Fibroblast of lung (primary cell): ENCODE measurements at regions not wholly inside any gene's neighbourhood (a gene's known extent, or its start where the extent isn't known, plus 50 kb on each side); places are given as distances from the start of the nearest gene placed in this dataset.

Experiments used
- DNase-seq, 2 donors: peaks; one replicate each; pipeline versions ENCODE4 v3.0.0 to v3.0.0-alpha.2; 2010; ENCODE audit warnings: low read depth in 2 of 2
- H2AFZ ChIP-seq: 2 replicates; pipeline ENCODE4 v1.5.1; 2012; ENCODE audit warnings: low read length, control low read depth, inconsistent platforms
- H3K27ac ChIP-seq: 2 replicates; pipeline ENCODE4 v1.5.1; 2011; ENCODE audit warnings: low read length, control low read depth; ENCODE audit not compliant: insufficient read depth
- H3K27me3 ChIP-seq: 2 replicates; pipeline ENCODE4 v1.5.1; 2011; ENCODE audit warnings: mild to moderate bottlenecking, low read length; ENCODE audit not compliant: control insufficient read depth, insufficient read depth
- H3K36me3 ChIP-seq: 2 replicates; pipeline ENCODE4 v1.5.1; 2011; ENCODE audit warnings: low read length; ENCODE audit not compliant: control insufficient read depth, insufficient read depth
- H3K4me1 ChIP-seq: 2 replicates; pipeline ENCODE4 v1.5.1; 2011; ENCODE audit warnings: low read length; ENCODE audit not compliant: control insufficient read depth, insufficient read depth; ENCODE audit errors: extremely low read depth
- H3K4me2 ChIP-seq: 2 replicates; pipeline ENCODE4 v1.5.1; 2011; ENCODE audit warnings: low read length, control low read depth; ENCODE audit not compliant: insufficient read depth; ENCODE audit errors: extremely low read depth
- H3K4me3 ChIP-seq, 4 experiments: fragments of 200-600 bp in 1 of 4; sonication (generic) in 1 of 4; replicated peaks in 1 of 4; 2 replicates each; pipeline ENCODE4 v1.5.1; 2011 to 2016; ENCODE audit warnings: low read length in 4 of 4, low read depth in 3 of 4, mild to moderate bottlenecking in 3 of 4, control low read depth in 2 of 4, inconsistent platforms in 1 of 4, mixed read lengths in 1 of 4; ENCODE audit not compliant: insufficient read depth in 1 of 4; ENCODE audit errors: control extremely low read depth in 1 of 4
- H3K79me2 ChIP-seq: 2 replicates; pipeline ENCODE4 v1.5.1; 2012; ENCODE audit warnings: mild to moderate bottlenecking, low read length, inconsistent platforms; ENCODE audit not compliant: control insufficient read depth, insufficient read depth
- H3K9ac ChIP-seq: 2 replicates; pipeline ENCODE4 v1.5.1; 2011; ENCODE audit warnings: mild to moderate bottlenecking, low read length, control low read depth; ENCODE audit not compliant: insufficient read depth
- H3K9me3 ChIP-seq: 2 replicates; pipeline ENCODE4 v1.5.1; 2012; ENCODE audit warnings: low read depth, low read length; ENCODE audit not compliant: control insufficient read depth, insufficient read depth
- H4K20me1 ChIP-seq: 2 replicates; pipeline ENCODE4 v1.5.1; 2011; ENCODE audit warnings: low read length; ENCODE audit not compliant: control insufficient read depth, insufficient read depth; ENCODE audit errors: extremely low read depth
- EZH2 ChIP-seq: IDR thresholded peaks from 2 replicates; pipeline ENCODE4 v1.5.1; 2012; ENCODE audit warnings: low read length, control low read depth, mild to moderate bottlenecking; ENCODE audit errors: missing control alignments
- TF ChIP-seq, protein P1 (sequence below), 2 donors: IDR thresholded peaks in 1 of 2; conservative IDR thresholded peaks in 1 of 2; 1 replicate in 1 of 2; 2 replicates in 1 of 2; pipeline ENCODE4 v1.5.1; 2011 to 2012; ENCODE audit warnings: low read length in 2 of 2, control low read depth in 1 of 2, inconsistent platforms in 1 of 2, low read depth in 1 of 2, mild to moderate bottlenecking in 1 of 2

- H2AFZ ChIP-seq: no peak overlapping the region
- H3K9ac ChIP-seq: no peak overlapping the region
- H3K79me2 ChIP-seq: no peaks in the 10 kb centered on the region
- H3K4me3 ChIP-seq: no peak overlapping the region
- H4K20me1 ChIP-seq: no peaks in the 10 kb centered on the region
- no peak overlapping the region for H3K27ac ChIP-seq
- TF ChIP-seq, protein P1, sequence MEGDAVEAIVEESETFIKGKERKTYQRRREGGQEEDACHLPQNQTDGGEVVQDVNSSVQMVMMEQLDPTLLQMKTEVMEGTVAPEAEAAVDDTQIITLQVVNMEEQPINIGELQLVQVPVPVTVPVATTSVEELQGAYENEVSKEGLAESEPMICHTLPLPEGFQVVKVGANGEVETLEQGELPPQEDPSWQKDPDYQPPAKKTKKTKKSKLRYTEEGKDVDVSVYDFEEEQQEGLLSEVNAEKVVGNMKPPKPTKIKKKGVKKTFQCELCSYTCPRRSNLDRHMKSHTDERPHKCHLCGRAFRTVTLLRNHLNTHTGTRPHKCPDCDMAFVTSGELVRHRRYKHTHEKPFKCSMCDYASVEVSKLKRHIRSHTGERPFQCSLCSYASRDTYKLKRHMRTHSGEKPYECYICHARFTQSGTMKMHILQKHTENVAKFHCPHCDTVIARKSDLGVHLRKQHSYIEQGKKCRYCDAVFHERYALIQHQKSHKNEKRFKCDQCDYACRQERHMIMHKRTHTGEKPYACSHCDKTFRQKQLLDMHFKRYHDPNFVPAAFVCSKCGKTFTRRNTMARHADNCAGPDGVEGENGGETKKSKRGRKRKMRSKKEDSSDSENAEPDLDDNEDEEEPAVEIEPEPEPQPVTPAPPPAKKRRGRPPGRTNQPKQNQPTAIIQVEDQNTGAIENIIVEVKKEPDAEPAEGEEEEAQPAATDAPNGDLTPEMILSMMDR (conservative IDR thresholded peaks at IDR 0.05 in 1 of 2, IDR thresholded peaks at IDR 0.05 in 1 of 2; ENCODE audit: low read depth in 1 of 2, low read length in 2 of 2): no peak
- no peak for TF ChIP-seq EZH2
- DNase-seq: no peak
- H3K4me2 ChIP-seq: no peak overlapping the region
- no peaks in the 10 kb centered on the region for H3K9me3 ChIP-seq
- no peaks in the 10 kb centered on the region for H3K4me1 ChIP-seq
- no peaks in the 10 kb centered on the region for H3K36me3 ChIP-seq
- no peaks in the 10 kb centered on the region for H3K27me3 ChIP-seq
Observed at GRCh38 chr20:60780388-60781025, 471.6 kb upstream of the CDH4 start.

DNA sequence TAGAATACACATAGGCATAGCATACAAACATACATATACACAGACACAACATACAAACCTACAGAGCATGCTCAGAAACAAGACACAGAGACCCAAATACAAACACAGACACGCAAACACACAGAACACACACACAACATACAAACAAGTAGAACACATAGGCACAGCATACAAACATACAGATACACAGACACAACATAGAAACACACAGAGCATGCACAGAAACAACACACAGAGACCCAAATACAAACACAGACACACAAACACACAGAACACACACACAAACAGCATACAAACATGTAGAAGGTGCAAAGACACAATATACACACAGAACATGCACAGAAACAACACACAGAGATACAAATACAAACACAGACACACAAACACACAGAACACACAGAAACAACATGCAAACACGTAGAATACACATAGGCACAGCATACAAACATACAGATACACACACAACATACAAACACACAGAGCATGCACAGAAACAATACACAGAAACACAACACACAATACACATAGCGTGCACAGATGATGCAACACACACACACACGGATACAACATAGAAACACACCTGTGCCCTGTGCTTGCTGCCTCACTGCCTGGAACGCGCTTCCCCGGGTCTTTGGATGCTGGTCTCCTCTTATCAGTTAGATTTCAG, 469.0 kb upstream of the CDH4 start:
- TF ChIP-seq, protein P1 (conservative IDR thresholded peaks at IDR 0.05 in 1 of 2, IDR thresholded peaks at IDR 0.05 in 1 of 2; ENCODE audit: low read depth in 1 of 2, low read length in 2 of 2): no peak
- TF ChIP-seq EZH2: no peak
- no peaks in the 10 kb centered on the region for H3K36me3 ChIP-seq
- no peak overlapping the region for H3K4me3 ChIP-seq
- no peak overlapping the region for H3K4me2 ChIP-seq
- no peaks in the 10 kb centered on the region for H3K9me3 ChIP-seq
- H2AFZ ChIP-seq: no peak overlapping the region
- no peaks in the 10 kb centered on the region for H4K20me1 ChIP-seq
- no peaks in the 10 kb centered on the region for H3K4me1 ChIP-seq
- no peak overlapping the region for H3K9ac ChIP-seq
- H3K27ac ChIP-seq: no peak overlapping the region
- no peaks in the 10 kb centered on the region for H3K27me3 ChIP-seq
- H3K79me2 ChIP-seq: no peaks in the 10 kb centered on the region
- DNase-seq: no peak

- Histone ChIP-seq H3K9ac (no peak overlapping the region), H3K9me3 (no peaks in the 10 kb centered on the region), H3K27ac (no peak overlapping the region), H3K27me3 (no peaks in the 10 kb centered on the region), H3K79me2 (no peaks in the 10 kb centered on the region), H3K4me2 (no peak overlapping the region), H2AFZ (no peak overlapping the region), H4K20me1 (no peaks in the 10 kb centered on the region), H3K4me1 (no peaks in the 10 kb centered on the region), H3K36me3 (no peaks in the 10 kb centered on the region), H3K4me3 (no peak overlapping the region)
- DNase-seq: no peak
- TF ChIP-seq, protein P1 (conservative IDR thresholded peaks at IDR 0.05 in 1 of 2, IDR thresholded peaks at IDR 0.05 in 1 of 2; ENCODE audit: low read depth in 1 of 2, low read length in 2 of 2): no peak
- TF ChIP-seq EZH2: no peak
Observed at GRCh38 chr20:60785301-60785700, 466.8 kb upstream of the CDH4 start.
